Activated CD4-positive, alpha-beta memory T cell treated with anti-CD3 and anti-CD28 coated beads, Interleukin-2, amount 10 ng/mL, durations not matched to agents 7 days and 5 days (primary cell): ENCODE measurements at regions not wholly inside any gene's neighbourhood (a gene's known extent, or its start where the extent isn't known, plus 50 kb on each side); places are given as distances from the start of the nearest gene placed in this dataset.

ENCODE experiments used
- CTCF ChIA-PET: fragments of 350-600 bp; sonication (Branson Sonifier 250); formaldehyde crosslinking; loops from one replicate; lab custom pipeline; 2021; ENCODE audit warnings: antibody characterized with exemption, inconsistent platforms; lab: Charles Lee
- POLR2A ChIA-PET: fragments of 350-600 bp; sonication (Branson Sonifier 250); formaldehyde crosslinking; loops from one replicate; lab custom pipeline; 2021; ENCODE audit warnings: antibody characterized with exemption; lab: Charles Lee
- DNase-seq: peaks from one replicate; pipeline ENCODE4 v3.0.0-alpha.2; 2020
- H3K27ac Mint-ChIP-seq: one replicate; pipeline ENCODE4 v1.8.0; 2021; ENCODE audit warnings: mild to moderate bottlenecking, mixed read lengths
- H3K27me3 Mint-ChIP-seq: one replicate; pipeline ENCODE4 v1.8.0; 2021; ENCODE audit warnings: mixed read lengths
- H3K36me3 Mint-ChIP-seq: one replicate; pipeline ENCODE4 v1.8.0; 2021; ENCODE audit warnings: low read depth, mixed read lengths
- H3K4me1 Mint-ChIP-seq: one replicate; pipeline ENCODE4 v1.8.0; 2021; ENCODE audit warnings: mixed read lengths
- H3K4me3 Mint-ChIP-seq: one replicate; pipeline ENCODE4 v1.8.0; 2021; ENCODE audit warnings: mild to moderate bottlenecking, mixed read lengths
- H3K9me3 Mint-ChIP-seq: one replicate; pipeline ENCODE4 v1.8.0; 2021; ENCODE audit warnings: mixed read lengths

GRCh38 chr2:150791567-150791966 is 304.1 kb upstream of the RND3 start:
- no peak for DNase-seq
- CTCF ChIA-PET: no interaction called here
- Mint-ChIP-seq H3K36me3 (no peaks in the 10 kb centered on the region), H3K27me3 (no peaks in the 10 kb centered on the region), H3K9me3 (no peaks in the 10 kb centered on the region), H3K27ac (no peak overlapping the region), H3K4me3 (no peak overlapping the region), H3K4me1 (no peaks in the 10 kb centered on the region)
- POLR2A ChIA-PET: no interaction called here

GRCh38 chr2:150789376-150789905 is 302.0 kb upstream of the RND3 start:
- H3K27me3 Mint-ChIP-seq: no peaks in the 10 kb centered on the region
- no peak for DNase-seq
- no peak overlapping the region for H3K27ac Mint-ChIP-seq
- ChIA-PET POLR2A (no interaction called here), CTCF (no interaction called here)
- H3K4me1 Mint-ChIP-seq: no peaks in the 10 kb centered on the region
- no peaks in the 10 kb centered on the region for H3K9me3 Mint-ChIP-seq
- H3K36me3 Mint-ChIP-seq: no peaks in the 10 kb centered on the region
- H3K4me3 Mint-ChIP-seq: no peak overlapping the region

- Mint-ChIP-seq H3K36me3 (no peaks in the 10 kb centered on the region), H3K27ac (no peak overlapping the region), H3K27me3 (no peaks in the 10 kb centered on the region), H3K4me1 (no peaks in the 10 kb centered on the region), H3K4me3 (no peak overlapping the region), H3K9me3 (no peaks in the 10 kb centered on the region)
- no peak for DNase-seq
- ChIA-PET CTCF (no interaction called here), POLR2A (no interaction called here)
Observed at GRCh38 chr2:150788426-150789140, 301.1 kb upstream of the RND3 start.

GRCh38 chr2:150787353-150788093 is 300.1 kb upstream of the RND3 start:
- Mint-ChIP-seq H3K36me3 (no peaks in the 10 kb centered on the region), H3K27me3 (no peaks in the 10 kb centered on the region), H3K4me3 (no peak overlapping the region), H3K9me3 (no peaks in the 10 kb centered on the region), H3K27ac (no peak overlapping the region), H3K4me1 (no peaks in the 10 kb centered on the region)
- POLR2A ChIA-PET: no interaction called here
- DNase-seq: no peak
- CTCF ChIA-PET: no interaction called here

GRCh38 chr2:150784389-150784788 is 296.9 kb upstream of the RND3 start:
- CTCF ChIA-PET: no interaction called here
- DNase-seq: no peak
- no peaks in the 10 kb centered on the region for H3K4me1 Mint-ChIP-seq
- no peak overlapping the region for H3K4me3 Mint-ChIP-seq
- H3K36me3 Mint-ChIP-seq: no peaks in the 10 kb centered on the region
- POLR2A ChIA-PET: no interaction called here
- H3K9me3 Mint-ChIP-seq: no peaks in the 10 kb centered on the region
- no peak overlapping the region for H3K27ac Mint-ChIP-seq
- no peaks in the 10 kb centered on the region for H3K27me3 Mint-ChIP-seq

GRCh38 chr2:150783896-150784295 is 296.4 kb upstream of the RND3 start:
- H3K4me3 Mint-ChIP-seq: no peak overlapping the region
- no peaks in the 10 kb centered on the region for H3K4me1 Mint-ChIP-seq
- no peak overlapping the region for H3K27ac Mint-ChIP-seq
- H3K9me3 Mint-ChIP-seq: no peaks in the 10 kb centered on the region
- CTCF ChIA-PET: no interaction called here
- DNase-seq: no peak
- no peaks in the 10 kb centered on the region for H3K27me3 Mint-ChIP-seq
- POLR2A ChIA-PET: no interaction called here
- H3K36me3 Mint-ChIP-seq: no peaks in the 10 kb centered on the region

GRCh38 chr2:150783015-150783414 is 295.5 kb upstream of the RND3 start:
- H3K36me3 Mint-ChIP-seq: no peaks in the 10 kb centered on the region
- no peak overlapping the region for H3K27ac Mint-ChIP-seq
- no peak overlapping the region for H3K4me3 Mint-ChIP-seq
- ChIA-PET CTCF (no interaction called here), POLR2A (no interaction called here)
- H3K27me3 Mint-ChIP-seq: no peaks in the 10 kb centered on the region
- H3K4me1 Mint-ChIP-seq: no peaks in the 10 kb centered on the region
- H3K9me3 Mint-ChIP-seq: no peaks in the 10 kb centered on the region
- no peak for DNase-seq

GRCh38 chr2:150782613-150783012 is 295.1 kb upstream of the RND3 start:
- Mint-ChIP-seq H3K9me3 (no peaks in the 10 kb centered on the region), H3K27me3 (no peaks in the 10 kb centered on the region), H3K4me1 (no peaks in the 10 kb centered on the region), H3K4me3 (no peak overlapping the region), H3K36me3 (no peaks in the 10 kb centered on the region), H3K27ac (no peak overlapping the region)
- ChIA-PET POLR2A (no interaction called here), CTCF (no interaction called here)
- DNase-seq: no peak

GRCh38 chr2:150781142-150781541 is 293.7 kb upstream of the RND3 start:
- POLR2A ChIA-PET: no interaction called here
- CTCF ChIA-PET: no interaction called here
- H3K36me3 Mint-ChIP-seq: no peaks in the 10 kb centered on the region
- no peaks in the 10 kb centered on the region for H3K9me3 Mint-ChIP-seq
- H3K27ac Mint-ChIP-seq: no peak overlapping the region
- H3K4me3 Mint-ChIP-seq: no peak overlapping the region
- no peaks in the 10 kb centered on the region for H3K27me3 Mint-ChIP-seq
- DNase-seq: no peak
- H3K4me1 Mint-ChIP-seq: no peaks in the 10 kb centered on the region

GRCh38 chr2:150778828-150779227 is 291.4 kb upstream of the RND3 start:
- H3K36me3 Mint-ChIP-seq: no peaks in the 10 kb centered on the region
- H3K27ac Mint-ChIP-seq: no peak overlapping the region
- POLR2A ChIA-PET: no interaction called here
- H3K4me1 Mint-ChIP-seq: no peaks in the 10 kb centered on the region
- H3K9me3 Mint-ChIP-seq: no peaks in the 10 kb centered on the region
- no peak overlapping the region for H3K4me3 Mint-ChIP-seq
- CTCF ChIA-PET: no interaction called here
- no peak for DNase-seq
- H3K27me3 Mint-ChIP-seq: no peaks in the 10 kb centered on the region

- ChIA-PET CTCF (no interaction called here), POLR2A (no interaction called here)
- DNase-seq: no peak
- no peaks in the 10 kb centered on the region for H3K9me3 Mint-ChIP-seq
- H3K27me3 Mint-ChIP-seq: no peaks in the 10 kb centered on the region
- H3K4me1 Mint-ChIP-seq: no peaks in the 10 kb centered on the region
- no peak overlapping the region for H3K4me3 Mint-ChIP-seq
- H3K27ac Mint-ChIP-seq: no peak overlapping the region
- no peaks in the 10 kb centered on the region for H3K36me3 Mint-ChIP-seq
Observed at GRCh38 chr2:150769421-150769820, 282.0 kb upstream of the RND3 start.

GRCh38 chr2:150767991-150768746 is 280.7 kb upstream of the RND3 start:
- H3K27ac Mint-ChIP-seq: no peak overlapping the region
- no peaks in the 10 kb centered on the region for H3K27me3 Mint-ChIP-seq
- H3K36me3 Mint-ChIP-seq: no peaks in the 10 kb centered on the region
- H3K4me3 Mint-ChIP-seq: no peak overlapping the region
- ChIA-PET POLR2A (no interaction called here), CTCF (no interaction called here)
- H3K4me1 Mint-ChIP-seq: no peaks in the 10 kb centered on the region
- peaks cover 2% of the 10 kb centered on the region for H3K9me3 Mint-ChIP-seq
- DNase-seq: no peak

GRCh38 chr2:150762571-150762970 is 275.1 kb upstream of the RND3 start:
- H3K9me3 Mint-ChIP-seq: peaks cover 2% of the 10 kb centered on the region
- H3K27me3 Mint-ChIP-seq: no peaks in the 10 kb centered on the region
- no peak overlapping the region for H3K27ac Mint-ChIP-seq
- H3K4me1 Mint-ChIP-seq: no peaks in the 10 kb centered on the region
- DNase-seq: no peak
- no peaks in the 10 kb centered on the region for H3K36me3 Mint-ChIP-seq
- CTCF ChIA-PET: no interaction called here
- POLR2A ChIA-PET: no interaction called here
- no peak overlapping the region for H3K4me3 Mint-ChIP-seq
